ENCODE measurements at regions not wholly inside any gene's neighbourhood (a gene's known extent, or its start where the extent isn't known, plus 50 kb on each side); places are given as distances from the start of the nearest gene placed in this dataset.

DNA sequence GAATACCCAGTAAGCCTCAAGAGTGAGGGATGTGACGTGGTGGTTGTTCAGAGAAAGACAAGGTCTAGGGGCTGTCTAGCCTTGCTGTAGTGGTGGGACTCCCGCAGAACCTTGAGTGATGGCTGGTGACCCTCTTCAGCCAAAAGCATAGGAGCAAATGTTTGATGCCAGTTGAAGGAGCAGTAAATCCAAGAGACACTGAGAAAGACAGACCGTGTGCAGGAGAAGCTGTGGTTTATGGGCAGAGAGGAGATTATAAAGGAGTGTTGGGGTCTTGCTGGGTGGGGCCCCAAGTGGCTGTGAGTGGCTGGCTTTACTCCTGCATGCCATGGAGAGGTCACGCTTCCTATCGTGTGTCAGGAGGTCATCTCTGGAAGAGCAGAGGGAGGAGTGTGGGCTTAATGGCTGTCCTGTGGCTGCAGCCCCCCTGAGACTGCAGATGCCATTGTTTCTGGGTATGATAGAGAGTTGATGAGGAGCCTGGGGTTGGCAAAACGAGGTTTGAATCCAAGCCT is 152.0 kb upstream of the CCND2 start (continued):
- TF ChIP-seq, protein P1, sequence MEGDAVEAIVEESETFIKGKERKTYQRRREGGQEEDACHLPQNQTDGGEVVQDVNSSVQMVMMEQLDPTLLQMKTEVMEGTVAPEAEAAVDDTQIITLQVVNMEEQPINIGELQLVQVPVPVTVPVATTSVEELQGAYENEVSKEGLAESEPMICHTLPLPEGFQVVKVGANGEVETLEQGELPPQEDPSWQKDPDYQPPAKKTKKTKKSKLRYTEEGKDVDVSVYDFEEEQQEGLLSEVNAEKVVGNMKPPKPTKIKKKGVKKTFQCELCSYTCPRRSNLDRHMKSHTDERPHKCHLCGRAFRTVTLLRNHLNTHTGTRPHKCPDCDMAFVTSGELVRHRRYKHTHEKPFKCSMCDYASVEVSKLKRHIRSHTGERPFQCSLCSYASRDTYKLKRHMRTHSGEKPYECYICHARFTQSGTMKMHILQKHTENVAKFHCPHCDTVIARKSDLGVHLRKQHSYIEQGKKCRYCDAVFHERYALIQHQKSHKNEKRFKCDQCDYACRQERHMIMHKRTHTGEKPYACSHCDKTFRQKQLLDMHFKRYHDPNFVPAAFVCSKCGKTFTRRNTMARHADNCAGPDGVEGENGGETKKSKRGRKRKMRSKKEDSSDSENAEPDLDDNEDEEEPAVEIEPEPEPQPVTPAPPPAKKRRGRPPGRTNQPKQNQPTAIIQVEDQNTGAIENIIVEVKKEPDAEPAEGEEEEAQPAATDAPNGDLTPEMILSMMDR (IDR thresholded peaks at IDR 0.05), result no peak
- no peak for TF ChIP-seq MEF2A (IDR thresholded peaks at IDR 0.05; ENCODE audit: borderline replicate concordance, low read depth)
- TF ChIP-seq JUND (IDR thresholded peaks at IDR 0.05), result no peak
- TF ChIP-seq, protein P2, sequence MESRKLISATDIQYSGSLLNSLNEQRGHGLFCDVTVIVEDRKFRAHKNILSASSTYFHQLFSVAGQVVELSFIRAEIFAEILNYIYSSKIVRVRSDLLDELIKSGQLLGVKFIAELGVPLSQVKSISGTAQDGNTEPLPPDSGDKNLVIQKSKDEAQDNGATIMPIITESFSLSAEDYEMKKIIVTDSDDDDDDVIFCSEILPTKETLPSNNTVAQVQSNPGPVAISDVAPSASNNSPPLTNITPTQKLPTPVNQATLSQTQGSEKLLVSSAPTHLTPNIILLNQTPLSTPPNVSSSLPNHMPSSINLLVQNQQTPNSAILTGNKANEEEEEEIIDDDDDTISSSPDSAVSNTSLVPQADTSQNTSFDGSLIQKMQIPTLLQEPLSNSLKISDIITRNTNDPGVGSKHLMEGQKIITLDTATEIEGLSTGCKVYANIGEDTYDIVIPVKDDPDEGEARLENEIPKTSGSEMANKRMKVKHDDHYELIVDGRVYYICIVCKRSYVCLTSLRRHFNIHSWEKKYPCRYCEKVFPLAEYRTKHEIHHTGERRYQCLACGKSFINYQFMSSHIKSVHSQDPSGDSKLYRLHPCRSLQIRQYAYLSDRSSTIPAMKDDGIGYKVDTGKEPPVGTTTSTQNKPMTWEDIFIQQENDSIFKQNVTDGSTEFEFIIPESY (IDR thresholded peaks at IDR 0.05; ENCODE audit: borderline replicate concordance, low read depth), result no peak
- TF ChIP-seq, protein P3, sequence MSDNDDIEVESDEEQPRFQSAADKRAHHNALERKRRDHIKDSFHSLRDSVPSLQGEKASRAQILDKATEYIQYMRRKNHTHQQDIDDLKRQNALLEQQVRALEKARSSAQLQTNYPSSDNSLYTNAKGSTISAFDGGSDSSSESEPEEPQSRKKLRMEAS (IDR thresholded peaks at IDR 0.05; ENCODE audit: low read depth), result no peak
- TF ChIP-seq, protein P4, sequence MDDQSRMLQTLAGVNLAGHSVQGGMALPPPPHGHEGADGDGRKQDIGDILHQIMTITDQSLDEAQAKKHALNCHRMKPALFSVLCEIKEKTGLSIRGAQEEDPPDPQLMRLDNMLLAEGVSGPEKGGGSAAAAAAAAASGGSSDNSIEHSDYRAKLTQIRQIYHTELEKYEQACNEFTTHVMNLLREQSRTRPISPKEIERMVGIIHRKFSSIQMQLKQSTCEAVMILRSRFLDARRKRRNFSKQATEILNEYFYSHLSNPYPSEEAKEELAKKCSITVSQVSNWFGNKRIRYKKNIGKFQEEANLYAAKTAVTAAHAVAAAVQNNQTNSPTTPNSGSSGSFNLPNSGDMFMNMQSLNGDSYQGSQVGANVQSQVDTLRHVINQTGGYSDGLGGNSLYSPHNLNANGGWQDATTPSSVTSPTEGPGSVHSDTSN (IDR thresholded peaks at IDR 0.05), result no peak
- no peak for TF ChIP-seq EZH2phosphoT487 (IDR thresholded peaks at IDR 0.05; ENCODE audit: borderline replicate concordance, low read depth)
- no peak for TF ChIP-seq FOXM1 (IDR thresholded peaks at IDR 0.05; ENCODE audit: low read depth)

DNA sequence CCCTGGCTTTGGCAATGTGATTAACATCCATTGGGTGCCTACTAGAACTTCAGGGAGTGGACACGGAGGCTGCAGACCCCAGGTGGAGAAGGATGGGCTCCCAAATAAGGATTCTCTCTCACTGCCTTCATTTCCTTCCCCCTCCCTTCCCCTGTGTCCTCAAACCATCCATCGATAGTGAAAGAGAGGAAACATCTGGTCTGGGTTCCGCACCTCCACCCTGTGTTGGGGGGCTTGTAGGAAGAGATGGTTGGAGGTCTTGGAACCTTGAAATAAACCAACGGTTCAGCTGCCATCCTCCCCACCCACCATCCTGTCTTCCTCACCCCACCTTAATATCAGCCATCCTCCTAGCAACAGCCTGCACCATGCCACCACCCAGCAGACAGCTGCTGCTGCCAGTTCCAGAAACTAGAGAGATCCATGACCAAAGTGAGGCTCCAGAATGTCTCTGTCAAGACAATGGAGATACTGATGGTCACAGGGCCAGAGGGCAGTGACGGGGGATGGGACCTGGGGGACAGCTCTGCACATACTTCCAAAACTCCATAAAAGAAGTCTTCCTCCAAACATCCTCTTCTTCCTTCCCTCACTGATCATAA is 153.1 kb upstream of the CCND2 start:
- Histone ChIP-seq H4K20me1 (ENCODE audit: insufficient read depth) (0 out of 2 replicates have a peak, but pooled peaks cover 4% of the 10 kb centered on the region), H3K79me2 (ENCODE audit: insufficient read depth) (no peaks in the 10 kb centered on the region), H3K9me2 (no peaks in the 10 kb centered on the region), H3K9ac (no peak overlapping the region), H3K36me3 (replicated peaks in 1 of 2; ENCODE audit: control insufficient read depth in 1 of 2, insufficient read depth in 2 of 2, low read length in 1 of 2) (no peaks in the 10 kb centered on the region), H3F3A (replicated peaks; ENCODE audit: insufficient read depth) (no peaks in the 10 kb centered on the region), H3K9me3 (no peaks in the 10 kb centered on the region), H3K27ac (ENCODE audit: low read depth in 2 of 2, low read length in 1 of 2) (no peak overlapping the region), H3K4me3 (ENCODE audit: low read depth in 2 of 2, low read length in 1 of 2) (no peak overlapping the region), H3K27me3 (ENCODE audit: insufficient read depth) (peaks cover 39% of the 10 kb centered on the region), H3K4me2 (no peak overlapping the region), H3K4me1 (ENCODE audit: control insufficient read depth in 1 of 2, insufficient read depth in 2 of 2, low read depth in 1 of 2, low read length in 1 of 2) (no peaks in the 10 kb centered on the region), H2AFZ (ENCODE audit: low read depth) (no peak overlapping the region)
- DNase-seq, result no peak
- ChIA-PET CTCF (no interaction called here), POLR2A (no interaction called here)
- WGBS (ENCODE audit: low lambda C conversion rate), result 10% methylated on average over 4 of the region's 5 CpGs
- TF ChIP-seq POLR2AphosphoS5 (IDR thresholded peaks at IDR 0.05; ENCODE audit: low read depth, low read length) (no peak), FOXJ3 (CRISPR knock-in tag; IDR thresholded peaks at IDR 0.05) (no peak), RFX5 (IDR thresholded peaks at IDR 0.05; ENCODE audit: low read length) (no peak), NFIC (IDR thresholded peaks at IDR 0.05; ENCODE audit: borderline replicate concordance) (no peak), SMC3 (IDR thresholded peaks at IDR 0.05; ENCODE audit: low read depth, low read length) (no peak), RCOR1 (IDR thresholded peaks at IDR 0.05; ENCODE audit: low read length) (no peak)
- TF ChIP-seq, protein P5, sequence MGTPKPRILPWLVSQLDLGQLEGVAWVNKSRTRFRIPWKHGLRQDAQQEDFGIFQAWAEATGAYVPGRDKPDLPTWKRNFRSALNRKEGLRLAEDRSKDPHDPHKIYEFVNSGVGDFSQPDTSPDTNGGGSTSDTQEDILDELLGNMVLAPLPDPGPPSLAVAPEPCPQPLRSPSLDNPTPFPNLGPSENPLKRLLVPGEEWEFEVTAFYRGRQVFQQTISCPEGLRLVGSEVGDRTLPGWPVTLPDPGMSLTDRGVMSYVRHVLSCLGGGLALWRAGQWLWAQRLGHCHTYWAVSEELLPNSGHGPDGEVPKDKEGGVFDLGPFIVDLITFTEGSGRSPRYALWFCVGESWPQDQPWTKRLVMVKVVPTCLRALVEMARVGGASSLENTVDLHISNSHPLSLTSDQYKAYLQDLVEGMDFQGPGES (IDR thresholded peaks at IDR 0.05; ENCODE audit: low read depth, low read length), result no peak
